Bronchial epithelial cell (primary cell): ENCODE measurements at regions not wholly inside any gene's neighbourhood (a gene's known extent, or its start where the extent isn't known, plus 50 kb on each side); places are given as distances from the start of the nearest gene placed in this dataset.
"Not testable (repeated sequence)": the region's sequence is repeated elsewhere in the genome, so short reads cannot be mapped to it uniquely, and the experiment has no call there.

Experiments
- DNase-seq: peaks from one replicate; pipeline ENCODE4 v3.0.0-alpha.2; 2010; ENCODE audit warnings: low read depth
- FAIRE-seq: peaks from 2 replicates; lab custom pipeline; 2011; peaks lifted over from hg19 to GRCh38; lab: Jason Lieb, UNC
- H3K27me3 ChIP-seq: 2 replicates; pipeline ENCODE4 v1.5.1; 2011; ENCODE audit warnings: low read length; ENCODE audit not compliant: control insufficient read depth, insufficient read depth
- H3K36me3 ChIP-seq: 2 replicates; pipeline ENCODE4 v1.5.1; 2011; ENCODE audit warnings: low read length; ENCODE audit not compliant: control insufficient read depth, insufficient read depth
- H3K4me3 ChIP-seq: 2 replicates; pipeline ENCODE4 v1.5.1; 2011; ENCODE audit warnings: mild to moderate bottlenecking, low read depth, low read length, control low read depth
- TF ChIP-seq, protein P1 (sequence below): IDR thresholded peaks from 2 replicates; pipeline ENCODE4 v1.5.1; 2011; ENCODE audit warnings: mild to moderate bottlenecking, moderate library complexity, low read length, control low read depth, inconsistent platforms; ENCODE audit not compliant: insufficient read depth, severe bottlenecking

DNA sequence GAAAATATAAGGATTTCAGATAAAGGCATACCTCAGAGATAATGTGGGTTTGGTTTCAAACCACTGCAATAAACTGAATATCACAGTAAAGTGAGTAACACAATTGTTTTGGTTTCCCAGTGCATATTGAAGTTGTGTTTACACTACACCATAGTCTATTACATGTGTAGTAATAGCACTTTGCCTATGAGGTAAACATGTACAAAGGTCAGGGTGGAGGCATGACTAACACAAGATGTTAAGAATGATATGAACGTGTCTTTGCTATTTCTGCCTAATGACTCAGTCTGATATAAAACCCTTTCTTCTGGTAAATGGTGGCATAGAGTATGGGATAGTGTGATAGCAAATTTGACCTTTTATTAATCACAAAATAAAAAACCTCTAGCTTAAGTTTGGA is 621.5 kb upstream of the ADGRL2 start:
- TF ChIP-seq, protein P1, sequence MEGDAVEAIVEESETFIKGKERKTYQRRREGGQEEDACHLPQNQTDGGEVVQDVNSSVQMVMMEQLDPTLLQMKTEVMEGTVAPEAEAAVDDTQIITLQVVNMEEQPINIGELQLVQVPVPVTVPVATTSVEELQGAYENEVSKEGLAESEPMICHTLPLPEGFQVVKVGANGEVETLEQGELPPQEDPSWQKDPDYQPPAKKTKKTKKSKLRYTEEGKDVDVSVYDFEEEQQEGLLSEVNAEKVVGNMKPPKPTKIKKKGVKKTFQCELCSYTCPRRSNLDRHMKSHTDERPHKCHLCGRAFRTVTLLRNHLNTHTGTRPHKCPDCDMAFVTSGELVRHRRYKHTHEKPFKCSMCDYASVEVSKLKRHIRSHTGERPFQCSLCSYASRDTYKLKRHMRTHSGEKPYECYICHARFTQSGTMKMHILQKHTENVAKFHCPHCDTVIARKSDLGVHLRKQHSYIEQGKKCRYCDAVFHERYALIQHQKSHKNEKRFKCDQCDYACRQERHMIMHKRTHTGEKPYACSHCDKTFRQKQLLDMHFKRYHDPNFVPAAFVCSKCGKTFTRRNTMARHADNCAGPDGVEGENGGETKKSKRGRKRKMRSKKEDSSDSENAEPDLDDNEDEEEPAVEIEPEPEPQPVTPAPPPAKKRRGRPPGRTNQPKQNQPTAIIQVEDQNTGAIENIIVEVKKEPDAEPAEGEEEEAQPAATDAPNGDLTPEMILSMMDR, result no peak
- no peaks in the 10 kb centered on the region for H3K27me3 ChIP-seq
- H3K4me3 ChIP-seq, result no peak overlapping the region
- H3K36me3 ChIP-seq, result no peaks in the 10 kb centered on the region
- DNase-seq, result peak; percentile 98
- no peak for FAIRE-seq

DNA sequence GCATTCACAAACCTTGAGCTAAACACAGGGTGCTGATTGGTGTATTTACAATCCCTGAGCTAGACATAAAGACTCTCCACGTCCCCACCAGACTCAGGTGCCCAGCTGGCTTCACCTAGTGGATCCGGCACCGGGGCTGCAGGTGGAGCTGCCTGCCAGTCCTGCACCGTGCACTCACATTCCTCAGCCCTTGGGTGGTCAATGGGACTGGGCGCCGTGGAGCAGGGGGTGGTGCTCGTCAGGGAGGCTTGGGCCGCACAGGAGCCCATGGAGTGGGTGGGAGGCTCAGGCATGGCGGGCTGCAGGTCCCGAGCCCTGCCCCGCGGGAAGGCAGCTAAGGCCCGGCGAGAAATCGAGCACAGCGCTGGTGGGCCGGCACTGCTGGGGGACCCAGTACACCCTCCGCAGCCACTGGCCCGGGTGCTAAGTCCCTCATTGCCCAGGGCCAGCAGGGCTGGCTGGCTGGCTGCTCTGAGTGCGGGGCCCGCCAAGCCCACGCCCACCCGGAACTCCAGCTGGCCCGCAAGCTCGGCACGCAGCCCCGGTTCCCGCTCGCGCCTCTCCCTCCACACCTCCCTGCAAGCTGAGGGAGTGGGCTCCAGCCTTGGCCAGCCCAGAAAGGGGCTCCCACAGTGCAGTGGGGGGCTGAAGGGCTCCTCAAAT is 622.2 kb upstream of the ADGRL2 start:
- H3K27me3 ChIP-seq, FAIRE-seq, DNase-seq, H3K4me3 ChIP-seq, H3K36me3 ChIP-seq: not testable (repeated sequence)

DNA sequence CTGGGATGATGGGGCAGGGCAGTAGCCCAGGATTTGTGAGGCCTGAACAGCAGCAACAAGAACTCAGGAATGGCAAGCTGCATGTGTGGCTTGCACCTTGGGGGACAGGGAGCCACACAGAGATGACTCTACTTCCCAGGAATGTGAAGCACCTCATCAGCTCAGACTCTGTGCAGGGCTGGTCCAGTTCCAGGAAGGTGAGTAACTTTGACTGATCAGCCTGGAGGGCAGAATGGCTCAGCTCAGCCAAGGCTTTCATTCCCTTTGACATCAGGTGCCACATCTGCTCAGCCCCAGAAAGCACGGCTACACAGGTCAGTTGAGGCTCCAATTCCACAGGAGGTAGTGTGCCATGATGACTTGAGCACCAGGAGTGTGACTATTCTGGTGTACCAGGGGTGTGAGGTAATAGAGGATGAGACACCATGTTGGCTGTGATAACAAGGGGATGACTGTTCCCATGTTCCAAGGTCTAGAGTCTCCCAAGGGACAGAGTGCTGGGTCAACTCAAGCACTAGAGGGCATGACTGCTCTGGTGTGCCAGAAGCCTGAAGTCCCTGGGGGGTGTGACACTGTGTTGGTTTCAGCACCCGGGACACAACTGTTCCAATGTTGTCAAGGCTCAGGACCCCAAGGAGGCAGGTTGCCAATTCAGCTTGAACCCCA is 625.8 kb upstream of the ADGRL2 start:
- no peaks in the 10 kb centered on the region for H3K27me3 ChIP-seq
- no peak overlapping the region for H3K4me3 ChIP-seq
- DNase-seq (peak; percentile 99), FAIRE-seq (peak; percentile 99)
- TF ChIP-seq, protein P1, result no peak
- H3K36me3 ChIP-seq, result no peaks in the 10 kb centered on the region

DNA sequence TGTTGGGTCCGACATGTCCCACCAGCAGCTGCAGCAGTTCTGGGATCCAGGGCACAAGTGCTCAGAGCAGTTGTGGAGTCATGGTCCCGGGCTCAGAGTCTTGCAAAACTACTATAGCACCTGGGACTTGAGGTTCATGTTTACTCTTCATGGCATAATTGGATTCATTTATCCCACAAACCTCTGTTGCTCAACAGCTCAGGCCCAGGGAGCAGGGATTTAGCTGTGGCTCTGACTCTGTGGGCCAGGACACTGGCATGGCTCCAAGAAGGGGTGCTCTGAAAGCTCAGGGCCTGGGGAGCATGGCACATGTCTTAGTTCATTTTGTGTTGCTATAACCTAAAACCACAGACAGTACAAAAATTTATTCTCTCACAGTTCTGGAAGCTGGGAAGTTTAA is 626.7 kb upstream of the ADGRL2 start:
- no peak for FAIRE-seq

DNA sequence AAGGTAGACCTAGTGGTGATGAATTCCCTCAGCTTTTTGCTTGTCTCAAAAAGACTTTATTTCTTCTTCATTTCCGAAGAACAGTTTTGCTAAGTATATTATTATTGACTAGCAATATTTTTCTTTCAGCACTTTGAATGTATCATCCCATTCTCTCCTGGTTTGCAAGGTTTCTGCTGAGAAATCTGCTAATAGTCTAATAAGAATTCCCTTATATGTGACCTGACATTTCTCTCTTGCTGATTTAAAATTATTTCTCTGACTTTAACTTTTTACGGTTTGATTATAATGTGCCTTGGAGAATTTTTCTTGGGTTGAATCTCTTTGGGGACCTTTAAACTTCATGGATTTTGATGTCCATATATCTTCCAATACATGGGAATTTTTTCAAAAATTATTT is 628.3 kb upstream of the ADGRL2 start:
- Histone ChIP-seq H3K27me3 (no peaks in the 10 kb centered on the region), H3K36me3 (no peaks in the 10 kb centered on the region), H3K4me3 (no peak overlapping the region)
- no peak for DNase-seq
- no peak for FAIRE-seq
- TF ChIP-seq, protein P1, result no peak

More for the DNA sequence above, 626.7 kb upstream of the ADGRL2 start:
- Histone ChIP-seq H3K27me3 (no peaks in the 10 kb centered on the region), H3K4me3 (no peak overlapping the region), H3K36me3 (no peaks in the 10 kb centered on the region)
- peak; percentile 74 for DNase-seq
- TF ChIP-seq, protein P1, result no peak

DNA sequence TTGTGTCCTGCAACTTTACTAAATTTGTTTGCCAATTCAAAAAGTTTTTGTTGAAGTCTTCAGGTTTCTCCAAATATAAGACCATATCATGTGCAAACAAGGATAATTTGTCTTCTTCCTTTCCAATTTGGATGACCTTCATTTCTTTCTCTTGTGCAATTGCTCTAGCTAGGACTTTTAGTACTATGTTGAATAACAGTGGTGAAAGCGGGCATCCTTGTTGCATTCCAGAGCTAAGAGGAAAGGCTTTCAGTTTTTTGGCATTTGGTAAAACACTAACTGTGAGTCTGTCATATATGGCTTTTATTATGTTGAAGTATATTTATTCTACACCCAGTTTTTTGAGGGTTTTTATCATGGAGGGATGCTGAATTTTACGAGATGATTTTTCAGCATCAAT is 630.0 kb upstream of the ADGRL2 start:
- DNase-seq (no peak), FAIRE-seq (no peak)
- Histone ChIP-seq H3K36me3 (no peaks in the 10 kb centered on the region), H3K27me3 (no peaks in the 10 kb centered on the region), H3K4me3 (no peak overlapping the region)
- TF ChIP-seq, protein P1, result no peak
